ENCODE measurements at regions not wholly inside any gene's neighbourhood (a gene's known extent, or its start where the extent isn't known, plus 50 kb on each side); places are given as distances from the start of the nearest gene placed in this dataset.

- H3K27me3 ChIP-seq: no peaks in the 10 kb centered on the region
- no peaks in the 10 kb centered on the region for H3K36me3 ChIP-seq
- no peaks in the 10 kb centered on the region for H3K4me1 ChIP-seq (ENCODE audit: low read depth)
- no peak overlapping the region for H3K4me3 ChIP-seq
- H3K27ac ChIP-seq: no peak overlapping the region
- no peaks in the 10 kb centered on the region for H3K9me3 ChIP-seq (ENCODE audit: low read depth)
- DNase-seq (ENCODE audit: low read depth in 1 of 2, low spot score in 1 of 2): no peak
- TF ChIP-seq CTCF (IDR thresholded peaks at IDR 0.05; ENCODE audit: low read depth, low read length): no peak
Measured at GRCh38 chr6:3608159-3608558, 143.4 kb downstream of the PXDC1 start.

GRCh38 chr6:3607599-3607998 lies 143.9 kb downstream of the PXDC1 start:
- no peak for DNase-seq (ENCODE audit: low read depth in 1 of 2, low spot score in 1 of 2)
- Histone ChIP-seq H3K27me3 (no peaks in the 10 kb centered on the region), H3K36me3 (no peaks in the 10 kb centered on the region), H3K4me1 (ENCODE audit: low read depth) (no peaks in the 10 kb centered on the region), H3K9me3 (ENCODE audit: low read depth) (no peaks in the 10 kb centered on the region), H3K27ac (no peak overlapping the region), H3K4me3 (no peak overlapping the region)
- no peak for TF ChIP-seq CTCF (IDR thresholded peaks at IDR 0.05; ENCODE audit: low read depth, low read length)

- DNase-seq (ENCODE audit: low read depth in 1 of 2, low spot score in 1 of 2): no peak
- TF ChIP-seq CTCF (IDR thresholded peaks at IDR 0.05; ENCODE audit: low read depth, low read length): no peak
Measured at GRCh38 chr6:3607171-3607570, 144.3 kb downstream of the PXDC1 start.

GRCh38 chr6:3603340-3604130 lies 146.7 kb upstream of the SLC22A23 start:
- H3K9me3 ChIP-seq (ENCODE audit: low read depth): no peaks in the 10 kb centered on the region
- peak overlapping the region; percentile 36 for H3K27ac ChIP-seq
- H3K27me3 ChIP-seq: no peaks in the 10 kb centered on the region
- DNase-seq (ENCODE audit: low read depth in 1 of 2, low spot score in 1 of 2): peak; percentile 41 to 50
- H3K4me1 ChIP-seq (ENCODE audit: low read depth): no peaks in the 10 kb centered on the region
- no peak overlapping the region for H3K4me3 ChIP-seq
- no peaks in the 10 kb centered on the region for H3K36me3 ChIP-seq
- TF ChIP-seq CTCF (IDR thresholded peaks at IDR 0.05; ENCODE audit: low read depth, low read length): peak; percentile 17

More at GRCh38 chr6:3607171-3607570, 144.3 kb downstream of the PXDC1 start:
- H3K27me3 ChIP-seq: no peaks in the 10 kb centered on the region
- no peaks in the 10 kb centered on the region for H3K9me3 ChIP-seq (ENCODE audit: low read depth)
- no peak overlapping the region for H3K27ac ChIP-seq
- no peaks in the 10 kb centered on the region for H3K36me3 ChIP-seq
- no peak overlapping the region for H3K4me3 ChIP-seq
- no peaks in the 10 kb centered on the region for H3K4me1 ChIP-seq (ENCODE audit: low read depth)

GRCh38 chr6:3601570-3601969 lies 144.7 kb upstream of the SLC22A23 start:
- no peak for TF ChIP-seq CTCF (IDR thresholded peaks at IDR 0.05; ENCODE audit: low read depth, low read length)
- Histone ChIP-seq H3K27me3 (no peaks in the 10 kb centered on the region), H3K36me3 (no peaks in the 10 kb centered on the region), H3K9me3 (ENCODE audit: low read depth) (no peaks in the 10 kb centered on the region), H3K27ac (no peak overlapping the region), H3K4me1 (ENCODE audit: low read depth) (no peaks in the 10 kb centered on the region), H3K4me3 (no peak overlapping the region)
- no peak for DNase-seq (ENCODE audit: low read depth in 1 of 2, low spot score in 1 of 2)
